Prostate gland (tissue), 2 donors: ENCODE measurements at regions not wholly inside any gene's neighbourhood (a gene's known extent, or its start where the extent isn't known, plus 50 kb on each side); places are given as distances from the start of the nearest gene placed in this dataset.

Experiments
- DNase-seq: peaks from one replicate; pipeline ENCODE4 v3.0.0-alpha.2; 2019; ENCODE audit warnings: low spot score
- H3K27ac ChIP-seq, 2 donors: fragments of 200-600 bp; sonication (generic); 2 replicates each; pipeline ENCODE4 v1.5.1; 2017 to 2019
- H3K27me3 ChIP-seq: fragments of 200-600 bp; sonication (generic); replicated peaks from 2 replicates; pipeline ENCODE4 v1.5.1; 2019; ENCODE audit not compliant: insufficient read depth
- H3K36me3 ChIP-seq, 2 donors: fragments of 200-600 bp; sonication (generic); 1 replicate in 1 of 2; 2 replicates in 1 of 2; pipeline versions ENCODE4 v1.5.1 to v1.8.1; 2017 to 2019
- H3K4me1 ChIP-seq: fragments of 200-600 bp; sonication (generic); replicated peaks from 2 replicates; pipeline ENCODE4 v1.5.1; 2019
- H3K4me3 ChIP-seq, 2 donors: fragments of 200-600 bp; sonication (generic); 2 replicates each; pipeline ENCODE4 v1.5.1; 2017 to 2019
- H3K9me3 ChIP-seq: fragments of 200-600 bp; sonication (generic); 2 replicates; pipeline ENCODE4 v1.5.1; 2017
- POLR2A ChIP-seq: fragments of 450-650 bp; IDR thresholded peaks from one replicate; pipeline ENCODE4 v1.6.1; 2016; ENCODE audit warnings: antibody characterized with exemption, mild to moderate bottlenecking
- POLR2AphosphoS5 ChIP-seq: sonication (generic); formaldehyde crosslinking; IDR thresholded peaks from one replicate; pipeline ENCODE4 v1.6.1; 2017; ENCODE audit warnings: antibody characterized with exemption
- WGBS: methylation state at CpG from one replicate; pipeline ENCODE4 v1.1.5; 2018; 5-methylcytosine and 5-hydroxymethylcytosine counted together
- intact Hi-C: fragments of 100-400 bp; cut with DNase I; formaldehyde crosslinking; loops from one replicate; pipeline ENCODE4 v1.14.2; 2022
- TF ChIP-seq, protein P1 (sequence below), 4 experiments: fragments of 200-600 bp in 2 of 4; fragments of 450-650 bp in 2 of 4; sonication (generic) in 2 of 4; IDR thresholded peaks; 1 replicate in 3 of 4; 2 replicates in 1 of 4; pipeline ENCODE4 v1.5.1; 2016 to 2019; ENCODE audit warnings: antibody characterized with exemption in 4 of 4, mild to moderate bottlenecking in 2 of 4, moderate library complexity in 2 of 4

GRCh38 chr6:11878735-11879134, 100.1 kb upstream of the ADTRP start:
- Histone ChIP-seq H3K27me3 (no peaks in the 10 kb centered on the region), H3K27ac (no peak overlapping the region), H3K36me3 (no peaks in the 10 kb centered on the region), H3K9me3 (no peaks in the 10 kb centered on the region), H3K4me3 (no peak overlapping the region), H3K4me1 (no peaks in the 10 kb centered on the region)
- TF ChIP-seq, protein P1, sequence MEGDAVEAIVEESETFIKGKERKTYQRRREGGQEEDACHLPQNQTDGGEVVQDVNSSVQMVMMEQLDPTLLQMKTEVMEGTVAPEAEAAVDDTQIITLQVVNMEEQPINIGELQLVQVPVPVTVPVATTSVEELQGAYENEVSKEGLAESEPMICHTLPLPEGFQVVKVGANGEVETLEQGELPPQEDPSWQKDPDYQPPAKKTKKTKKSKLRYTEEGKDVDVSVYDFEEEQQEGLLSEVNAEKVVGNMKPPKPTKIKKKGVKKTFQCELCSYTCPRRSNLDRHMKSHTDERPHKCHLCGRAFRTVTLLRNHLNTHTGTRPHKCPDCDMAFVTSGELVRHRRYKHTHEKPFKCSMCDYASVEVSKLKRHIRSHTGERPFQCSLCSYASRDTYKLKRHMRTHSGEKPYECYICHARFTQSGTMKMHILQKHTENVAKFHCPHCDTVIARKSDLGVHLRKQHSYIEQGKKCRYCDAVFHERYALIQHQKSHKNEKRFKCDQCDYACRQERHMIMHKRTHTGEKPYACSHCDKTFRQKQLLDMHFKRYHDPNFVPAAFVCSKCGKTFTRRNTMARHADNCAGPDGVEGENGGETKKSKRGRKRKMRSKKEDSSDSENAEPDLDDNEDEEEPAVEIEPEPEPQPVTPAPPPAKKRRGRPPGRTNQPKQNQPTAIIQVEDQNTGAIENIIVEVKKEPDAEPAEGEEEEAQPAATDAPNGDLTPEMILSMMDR (IDR thresholded peaks at IDR 0.05) = no peak
- TF ChIP-seq POLR2A = no peak
- no peak for TF ChIP-seq POLR2AphosphoS5
- 70% methylated on average over 3 of the region's 3 CpGs for WGBS
- intact Hi-C loops = no loop called here
- no peak for DNase-seq

DNA sequence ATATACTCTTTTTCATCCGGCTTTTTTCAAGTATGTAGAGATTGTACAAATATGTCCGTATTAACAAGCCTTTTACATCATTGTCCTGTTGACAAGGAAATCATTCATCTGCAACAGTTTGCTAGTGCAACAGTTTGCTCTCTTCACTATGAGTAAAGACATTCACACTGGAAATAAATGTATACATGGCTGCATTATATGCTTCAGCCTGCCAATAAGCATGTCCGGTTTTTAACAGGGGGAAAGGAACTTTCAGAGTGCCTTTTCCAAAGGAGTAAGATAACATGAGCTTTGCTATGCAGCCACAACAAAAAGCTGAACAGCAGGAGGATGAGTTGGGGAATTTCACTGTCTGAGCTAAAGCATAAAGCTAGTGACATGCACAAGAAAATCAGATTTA, 99.4 kb upstream of the ADTRP start:
- intact Hi-C loops = no loop called here
- Histone ChIP-seq H3K36me3 (no peaks in the 10 kb centered on the region), H3K27me3 (no peaks in the 10 kb centered on the region), H3K4me3 (no peak overlapping the region), H3K9me3 (no peaks in the 10 kb centered on the region), H3K27ac (no peak overlapping the region), H3K4me1 (no peaks in the 10 kb centered on the region)
- TF ChIP-seq POLR2A = no peak
- TF ChIP-seq, protein P1 (IDR thresholded peaks at IDR 0.05) = no peak
- TF ChIP-seq POLR2AphosphoS5 = no peak
- WGBS = 24% methylated on average over 3 of the region's 3 CpGs
- no peak for DNase-seq

GRCh38 chr6:11876934-11877433, 98.4 kb upstream of the ADTRP start:
- no peaks in the 10 kb centered on the region for H3K36me3 ChIP-seq
- intact Hi-C loops = no loop called here
- 95% methylated on average over 10 of the region's 10 CpGs for WGBS
- no peak for DNase-seq
- no peak overlapping the region for H3K4me3 ChIP-seq
- no peaks in the 10 kb centered on the region for H3K9me3 ChIP-seq
- H3K27ac ChIP-seq = no peak overlapping the region
- TF ChIP-seq, protein P1 (IDR thresholded peaks at IDR 0.05) = no peak
- no peak for TF ChIP-seq POLR2A
- no peak for TF ChIP-seq POLR2AphosphoS5
- no peaks in the 10 kb centered on the region for H3K27me3 ChIP-seq
- no peaks in the 10 kb centered on the region for H3K4me1 ChIP-seq

GRCh38 chr6:11875325-11876109, 96.9 kb upstream of the ADTRP start:
- DNase-seq = no peak
- intact Hi-C loops = no loop called here
- TF ChIP-seq, protein P1 (IDR thresholded peaks at IDR 0.05) = no peak
- TF ChIP-seq POLR2AphosphoS5 (no peak), POLR2A (no peak)
- H3K4me1 ChIP-seq = no peaks in the 10 kb centered on the region
- WGBS = 83% methylated on average over 9 of the region's 9 CpGs
- H3K27ac ChIP-seq = no peak overlapping the region
- H3K27me3 ChIP-seq = no peaks in the 10 kb centered on the region
- H3K36me3 ChIP-seq = no peaks in the 10 kb centered on the region
- H3K4me3 ChIP-seq = no peak overlapping the region
- no peaks in the 10 kb centered on the region for H3K9me3 ChIP-seq
